ENCODE measurements at regions not wholly inside any gene's neighbourhood (a gene's known extent, or its start where the extent isn't known, plus 50 kb on each side); places are given as distances from the start of the nearest gene placed in this dataset.

DNA sequence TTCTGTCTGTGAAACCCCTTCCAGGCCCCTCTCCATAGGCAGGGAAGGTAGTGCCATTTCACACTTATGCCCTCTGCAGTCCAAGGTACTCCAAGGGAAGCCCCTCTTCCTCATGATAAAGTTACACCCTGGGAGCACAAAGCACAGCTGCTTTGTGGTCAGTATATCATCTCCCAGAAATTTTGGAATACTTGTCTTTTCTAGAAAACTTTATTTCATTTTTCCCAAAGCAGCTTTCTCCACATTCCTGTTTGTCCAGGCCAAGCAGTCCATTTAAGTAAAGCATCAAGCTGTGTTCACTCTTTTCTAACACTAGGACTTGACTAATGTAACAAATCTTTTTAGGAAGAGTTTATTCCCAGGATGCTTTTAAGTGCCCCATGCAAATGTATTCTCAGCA lies 371.8 kb upstream of the RGMB start:
- no peaks in the 10 kb centered on the region for H3K27me3 ChIP-seq (ENCODE audit: insufficient read depth, low read length)
- H3K14ac ChIP-seq (ENCODE audit: low read length) = no peak overlapping the region
- no peaks in the 10 kb centered on the region for H3K9me3 ChIP-seq (ENCODE audit: insufficient read depth, low read depth, low read length)
- H3K36me3 ChIP-seq (ENCODE audit: control insufficient read depth in 1 of 2, insufficient read depth in 2 of 2, low read length in 2 of 2) = no peaks in the 10 kb centered on the region
- H3K4ac ChIP-seq (ENCODE audit: low read depth, low read length) = no peak overlapping the region
- H2BK5ac ChIP-seq (ENCODE audit: low read depth, low read length, poor library complexity) = no peak overlapping the region
- H3K79me1 ChIP-seq (ENCODE audit: low read length) = no peaks in the 10 kb centered on the region
- H3K23ac ChIP-seq (ENCODE audit: low read length) = no peak overlapping the region
- H4K12ac ChIP-seq (ENCODE audit: low read depth, low read length) = no peak overlapping the region
- no peak for DNase-seq
- no peak overlapping the region for H3K4me2 ChIP-seq (ENCODE audit: low read length)
- no peak overlapping the region for H3K9ac ChIP-seq (ENCODE audit: low read length)
- H2AK5ac ChIP-seq (ENCODE audit: low read length) = no peak overlapping the region
- H4K91ac ChIP-seq (ENCODE audit: low read depth, low read length) = no peak overlapping the region
- no peak overlapping the region for H2BK120ac ChIP-seq (ENCODE audit: insufficient read depth, low read length, poor library complexity)
- H2BK12ac ChIP-seq (ENCODE audit: low read length) = no peak overlapping the region
- H3K4me3 ChIP-seq (ENCODE audit: low read depth, low read length) = no peak overlapping the region
- H4K8ac ChIP-seq (ENCODE audit: low read depth, low read length) = no peak overlapping the region
- no peak overlapping the region for H2AFZ ChIP-seq (ENCODE audit: insufficient read depth, low read length, poor library complexity)
- no peaks in the 10 kb centered on the region for H3K79me2 ChIP-seq (ENCODE audit: control insufficient read depth, insufficient read depth, low read length, poor library complexity)
- H3K18ac ChIP-seq (ENCODE audit: low read length) = no peak overlapping the region
- H3K27ac ChIP-seq (ENCODE audit: low read depth, low read length) = no peak overlapping the region
- no peaks in the 10 kb centered on the region for H3K4me1 ChIP-seq (ENCODE audit: control insufficient read depth in 1 of 2, insufficient read depth in 2 of 2, low read length in 2 of 2)

DNA sequence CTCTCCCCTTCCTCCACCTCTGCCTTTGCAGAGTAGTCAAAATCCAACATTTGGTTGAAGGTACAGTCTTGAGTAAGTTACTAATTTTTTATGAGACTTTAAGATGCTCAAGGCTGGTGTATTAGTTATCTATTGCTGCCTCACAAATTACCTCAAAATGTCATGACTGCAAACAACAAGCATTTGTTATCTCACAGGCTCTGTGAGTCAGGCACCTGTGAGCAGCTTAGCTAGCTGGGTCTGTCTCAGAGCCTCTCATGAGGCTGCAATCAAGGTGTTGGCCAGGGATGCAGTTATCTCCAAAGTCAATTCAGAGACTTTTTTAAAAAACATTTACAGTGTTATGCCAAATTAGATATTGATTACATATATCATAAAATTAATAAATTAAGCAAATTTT lies 371.3 kb upstream of the RGMB start:
- Histone ChIP-seq H2BK5ac (ENCODE audit: low read depth, low read length, poor library complexity) (no peak overlapping the region), H3K18ac (ENCODE audit: low read length) (no peak overlapping the region), H3K27ac (ENCODE audit: low read depth, low read length) (no peak overlapping the region), H3K4me1 (ENCODE audit: control insufficient read depth in 1 of 2, insufficient read depth in 2 of 2, low read length in 2 of 2) (no peaks in the 10 kb centered on the region), H2AFZ (ENCODE audit: insufficient read depth, low read length, poor library complexity) (no peak overlapping the region), H2BK120ac (ENCODE audit: insufficient read depth, low read length, poor library complexity) (no peak overlapping the region), H3K4me2 (ENCODE audit: low read length) (no peak overlapping the region), H3K27me3 (ENCODE audit: insufficient read depth, low read length) (no peaks in the 10 kb centered on the region), H3K4ac (ENCODE audit: low read depth, low read length) (no peak overlapping the region), H3K14ac (ENCODE audit: low read length) (no peak overlapping the region), H3K4me3 (ENCODE audit: low read depth, low read length) (no peak overlapping the region), H2AK5ac (ENCODE audit: low read length) (no peak overlapping the region), H2BK12ac (ENCODE audit: low read length) (no peak overlapping the region), H3K36me3 (ENCODE audit: control insufficient read depth in 1 of 2, insufficient read depth in 2 of 2, low read length in 2 of 2) (no peaks in the 10 kb centered on the region), H3K79me1 (ENCODE audit: low read length) (no peaks in the 10 kb centered on the region), H4K91ac (ENCODE audit: low read depth, low read length) (no peak overlapping the region), H3K79me2 (ENCODE audit: control insufficient read depth, insufficient read depth, low read length, poor library complexity) (no peaks in the 10 kb centered on the region), H3K9ac (ENCODE audit: low read length) (no peak overlapping the region), H3K23ac (ENCODE audit: low read length) (no peak overlapping the region), H4K12ac (ENCODE audit: low read depth, low read length) (no peak overlapping the region), H4K8ac (ENCODE audit: low read depth, low read length) (no peak overlapping the region), H3K9me3 (ENCODE audit: insufficient read depth, low read depth, low read length) (no peaks in the 10 kb centered on the region)
- no peak for DNase-seq

DNA sequence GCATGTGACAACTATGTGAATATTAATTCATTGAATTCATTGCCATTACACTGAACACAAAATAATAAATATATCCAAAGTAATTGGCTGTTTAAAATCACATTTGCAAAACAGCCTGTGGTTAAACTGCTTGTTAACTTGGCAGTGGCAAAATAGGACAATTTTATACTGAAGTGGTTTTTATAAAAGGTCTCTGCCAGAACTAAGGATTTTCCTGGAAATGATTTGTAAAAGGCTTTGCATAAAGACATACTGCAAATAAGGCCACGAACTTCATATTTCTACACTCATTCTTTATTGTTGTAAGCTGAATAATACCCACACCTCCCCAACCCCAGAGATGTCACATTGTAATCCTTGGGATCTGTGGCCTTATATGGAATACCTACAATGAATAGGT lies 370.3 kb upstream of the RGMB start:
- Histone ChIP-seq H3K4me2 (ENCODE audit: low read length) (no peak overlapping the region), H2BK120ac (ENCODE audit: insufficient read depth, low read length, poor library complexity) (no peak overlapping the region), H3K23ac (ENCODE audit: low read length) (no peak overlapping the region), H2BK5ac (ENCODE audit: low read depth, low read length, poor library complexity) (no peak overlapping the region), H3K4ac (ENCODE audit: low read depth, low read length) (no peak overlapping the region), H3K9ac (ENCODE audit: low read length) (no peak overlapping the region), H3K27me3 (ENCODE audit: insufficient read depth, low read length) (no peaks in the 10 kb centered on the region), H3K27ac (ENCODE audit: low read depth, low read length) (no peak overlapping the region), H3K18ac (ENCODE audit: low read length) (no peak overlapping the region), H4K91ac (ENCODE audit: low read depth, low read length) (no peak overlapping the region), H3K9me3 (ENCODE audit: insufficient read depth, low read depth, low read length) (no peaks in the 10 kb centered on the region), H3K79me1 (ENCODE audit: low read length) (no peaks in the 10 kb centered on the region), H3K79me2 (ENCODE audit: control insufficient read depth, insufficient read depth, low read length, poor library complexity) (no peaks in the 10 kb centered on the region), H3K4me1 (ENCODE audit: control insufficient read depth in 1 of 2, insufficient read depth in 2 of 2, low read length in 2 of 2) (no peaks in the 10 kb centered on the region), H2AFZ (ENCODE audit: insufficient read depth, low read length, poor library complexity) (no peak overlapping the region), H3K36me3 (ENCODE audit: control insufficient read depth in 1 of 2, insufficient read depth in 2 of 2, low read length in 2 of 2) (no peaks in the 10 kb centered on the region), H3K4me3 (ENCODE audit: low read depth, low read length) (no peak overlapping the region), H2AK5ac (ENCODE audit: low read length) (no peak overlapping the region), H2BK12ac (ENCODE audit: low read length) (no peak overlapping the region), H4K12ac (ENCODE audit: low read depth, low read length) (no peak overlapping the region), H4K8ac (ENCODE audit: low read depth, low read length) (no peak overlapping the region), H3K14ac (ENCODE audit: low read length) (no peak overlapping the region)
- WGBS (ENCODE audit: extremely low coverage, insufficient coverage, insufficient read length) = no CpG with 5 or more reads among the region's 1 CpG
- no peak for DNase-seq

DNA sequence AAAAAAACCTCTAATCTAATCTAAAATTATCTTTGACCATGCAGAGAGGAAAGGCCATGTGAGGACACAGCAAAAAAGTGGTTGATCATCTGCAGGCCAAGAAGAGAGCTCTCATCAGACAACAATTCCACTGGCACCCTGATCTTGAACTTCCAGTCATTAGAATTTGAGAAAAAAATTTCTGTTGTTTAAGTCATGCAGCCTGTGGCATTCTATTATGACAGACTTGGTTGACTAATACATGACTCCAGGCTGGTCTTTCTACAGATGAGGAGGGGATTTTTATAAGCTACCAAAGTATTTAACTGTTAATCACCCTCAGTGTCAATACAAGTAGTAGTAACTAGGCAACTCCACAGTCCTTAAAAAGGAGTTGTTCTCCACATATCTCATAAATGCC lies 358.5 kb upstream of the RGMB start:
- no peak overlapping the region for H4K8ac ChIP-seq (ENCODE audit: low read depth, low read length)
- H3K79me1 ChIP-seq (ENCODE audit: low read length) = no peaks in the 10 kb centered on the region
- no peak overlapping the region for H2BK5ac ChIP-seq (ENCODE audit: low read depth, low read length, poor library complexity)
- no peaks in the 10 kb centered on the region for H3K27me3 ChIP-seq (ENCODE audit: insufficient read depth, low read length)
- H2BK120ac ChIP-seq (ENCODE audit: insufficient read depth, low read length, poor library complexity) = no peak overlapping the region
- H4K12ac ChIP-seq (ENCODE audit: low read depth, low read length) = no peak overlapping the region
- H3K18ac ChIP-seq (ENCODE audit: low read length) = no peak overlapping the region
- no peaks in the 10 kb centered on the region for H3K9me3 ChIP-seq (ENCODE audit: insufficient read depth, low read depth, low read length)
- no peak overlapping the region for H2BK12ac ChIP-seq (ENCODE audit: low read length)
- H3K14ac ChIP-seq (ENCODE audit: low read length) = no peak overlapping the region
- no peaks in the 10 kb centered on the region for H3K79me2 ChIP-seq (ENCODE audit: control insufficient read depth, insufficient read depth, low read length, poor library complexity)
- no peak overlapping the region for H4K91ac ChIP-seq (ENCODE audit: low read depth, low read length)
- no peak overlapping the region for H3K9ac ChIP-seq (ENCODE audit: low read length)
- peak; percentile 92 to 96 for DNase-seq
- no peak overlapping the region for H2AFZ ChIP-seq (ENCODE audit: insufficient read depth, low read length, poor library complexity)
- H3K4me1 ChIP-seq (ENCODE audit: control insufficient read depth in 1 of 2, insufficient read depth in 2 of 2, low read length in 2 of 2) = no peaks in the 10 kb centered on the region
- H3K23ac ChIP-seq (ENCODE audit: low read length) = no peak overlapping the region
- H3K4me3 ChIP-seq (ENCODE audit: low read depth, low read length) = no peak overlapping the region
- no peak overlapping the region for H3K4me2 ChIP-seq (ENCODE audit: low read length)
- H3K4ac ChIP-seq (ENCODE audit: low read depth, low read length) = no peak overlapping the region
- no peak overlapping the region for H2AK5ac ChIP-seq (ENCODE audit: low read length)
- H3K36me3 ChIP-seq (ENCODE audit: control insufficient read depth in 1 of 2, insufficient read depth in 2 of 2, low read length in 2 of 2) = no peaks in the 10 kb centered on the region
- H3K27ac ChIP-seq (ENCODE audit: low read depth, low read length) = no peak overlapping the region

DNA sequence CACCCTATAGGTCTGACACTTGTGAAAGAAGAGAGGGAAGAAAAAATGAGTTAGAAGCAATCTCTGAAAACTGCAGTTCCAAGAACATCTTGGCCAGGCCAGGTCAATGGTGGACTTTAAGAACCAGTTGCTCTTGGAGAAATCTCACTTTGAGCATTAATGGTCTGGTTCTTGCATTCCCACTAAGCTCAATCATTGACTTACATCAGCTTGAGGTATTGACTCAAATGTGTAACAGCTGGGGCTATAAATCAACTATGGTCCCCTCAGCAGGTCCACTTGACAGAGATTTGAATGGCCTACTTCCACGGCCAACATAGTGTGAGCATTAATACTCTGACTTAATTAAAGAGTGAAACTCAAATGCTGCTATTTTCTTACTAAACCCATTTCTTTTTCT lies 357.8 kb upstream of the RGMB start:
- no CpG with 5 or more reads among the region's 1 CpG for whole genome bisulfite sequencing (ENCODE audit: extremely low coverage, insufficient coverage, insufficient read length)

More for the DNA sequence above, 357.8 kb upstream of the RGMB start:
- Histone ChIP-seq H2BK120ac (ENCODE audit: insufficient read depth, low read length, poor library complexity) (no peak overlapping the region), H4K91ac (ENCODE audit: low read depth, low read length) (no peak overlapping the region), H2BK12ac (ENCODE audit: low read length) (no peak overlapping the region), H2BK5ac (ENCODE audit: low read depth, low read length, poor library complexity) (no peak overlapping the region), H3K4ac (ENCODE audit: low read depth, low read length) (no peak overlapping the region), H2AFZ (ENCODE audit: insufficient read depth, low read length, poor library complexity) (no peak overlapping the region), H3K79me1 (ENCODE audit: low read length) (no peaks in the 10 kb centered on the region), H3K36me3 (ENCODE audit: control insufficient read depth in 1 of 2, insufficient read depth in 2 of 2, low read length in 2 of 2) (no peaks in the 10 kb centered on the region), H3K27ac (ENCODE audit: low read depth, low read length) (no peak overlapping the region), H3K79me2 (ENCODE audit: control insufficient read depth, insufficient read depth, low read length, poor library complexity) (no peaks in the 10 kb centered on the region), H4K12ac (ENCODE audit: low read depth, low read length) (no peak overlapping the region), H2AK5ac (ENCODE audit: low read length) (no peak overlapping the region), H4K8ac (ENCODE audit: low read depth, low read length) (no peak overlapping the region), H3K4me3 (ENCODE audit: low read depth, low read length) (no peak overlapping the region), H3K18ac (ENCODE audit: low read length) (no peak overlapping the region), H3K4me2 (ENCODE audit: low read length) (no peak overlapping the region), H3K9ac (ENCODE audit: low read length) (no peak overlapping the region), H3K27me3 (ENCODE audit: insufficient read depth, low read length) (no peaks in the 10 kb centered on the region), H3K4me1 (ENCODE audit: control insufficient read depth in 1 of 2, insufficient read depth in 2 of 2, low read length in 2 of 2) (no peaks in the 10 kb centered on the region), H3K23ac (ENCODE audit: low read length) (no peak overlapping the region), H3K14ac (ENCODE audit: low read length) (no peak overlapping the region), H3K9me3 (ENCODE audit: insufficient read depth, low read depth, low read length) (no peaks in the 10 kb centered on the region)
- DNase-seq = peak in 1 of 2 donors; percentile 21
